HT1080 (cell line): ENCODE measurements at regions not wholly inside any gene's neighbourhood (a gene's known extent, or its start where the extent isn't known, plus 50 kb on each side); places are given as distances from the start of the nearest gene placed in this dataset.

Experiments
- DNase-seq: peaks from one replicate; pipeline ENCODE4 v3.0.0-alpha.2; 2015; ENCODE audit warnings: low read depth

DNA sequence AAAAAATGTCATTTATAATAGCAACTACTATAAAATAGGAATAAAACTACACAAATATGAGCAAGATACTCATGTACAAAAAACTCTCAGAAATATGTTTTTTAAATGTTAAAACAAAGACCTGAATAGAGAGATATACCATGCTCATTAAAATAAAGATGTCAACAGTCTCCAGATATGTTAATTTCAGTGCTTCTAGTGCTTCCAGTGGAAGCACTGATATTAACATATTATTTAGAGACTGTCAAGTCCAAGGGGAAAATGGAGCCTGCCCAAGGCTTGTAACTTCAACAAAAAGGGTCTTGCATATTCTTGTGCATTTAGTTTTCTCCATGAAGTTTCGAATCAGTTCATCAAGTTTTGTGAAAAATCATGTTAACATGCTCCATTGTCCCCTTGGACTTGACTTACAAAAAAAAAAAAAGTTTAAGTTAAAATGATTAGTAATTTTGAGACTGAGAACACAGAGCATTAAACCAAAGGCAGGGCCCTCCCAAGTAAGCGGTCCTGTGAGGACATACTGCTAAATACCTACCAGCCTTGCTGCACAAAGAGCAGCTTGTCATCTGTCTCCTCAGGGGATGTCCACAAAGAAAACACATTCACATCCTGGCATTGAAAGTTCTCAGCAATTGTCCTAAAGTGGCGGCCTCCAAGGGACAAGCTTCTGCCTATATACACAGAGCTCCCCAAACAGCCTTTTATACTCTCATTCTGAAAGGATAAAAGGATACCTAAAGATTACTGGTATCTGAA, 501.9 kb upstream of the CHAC2 start:
- no peak for DNase-seq

DNA sequence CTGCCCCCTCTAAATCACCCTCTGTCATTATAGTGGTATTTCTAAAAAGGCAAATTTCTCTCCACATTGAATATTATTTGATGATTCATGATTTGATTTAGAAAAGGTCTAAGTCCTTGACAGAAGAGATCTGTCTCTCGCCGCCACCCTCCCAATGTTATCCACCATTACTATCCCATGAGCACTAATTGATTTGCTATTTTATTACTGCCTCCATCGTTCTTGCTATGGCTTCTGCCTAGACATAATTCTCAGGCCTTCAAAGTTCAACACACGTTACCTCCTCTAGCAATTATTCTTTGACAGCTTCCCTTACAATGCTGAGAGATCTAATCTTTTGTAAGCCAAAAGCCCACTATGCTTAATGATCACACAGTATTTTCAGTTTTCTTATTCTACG, 507.0 kb upstream of the CHAC2 start:
- DNase-seq = no peak

DNA sequence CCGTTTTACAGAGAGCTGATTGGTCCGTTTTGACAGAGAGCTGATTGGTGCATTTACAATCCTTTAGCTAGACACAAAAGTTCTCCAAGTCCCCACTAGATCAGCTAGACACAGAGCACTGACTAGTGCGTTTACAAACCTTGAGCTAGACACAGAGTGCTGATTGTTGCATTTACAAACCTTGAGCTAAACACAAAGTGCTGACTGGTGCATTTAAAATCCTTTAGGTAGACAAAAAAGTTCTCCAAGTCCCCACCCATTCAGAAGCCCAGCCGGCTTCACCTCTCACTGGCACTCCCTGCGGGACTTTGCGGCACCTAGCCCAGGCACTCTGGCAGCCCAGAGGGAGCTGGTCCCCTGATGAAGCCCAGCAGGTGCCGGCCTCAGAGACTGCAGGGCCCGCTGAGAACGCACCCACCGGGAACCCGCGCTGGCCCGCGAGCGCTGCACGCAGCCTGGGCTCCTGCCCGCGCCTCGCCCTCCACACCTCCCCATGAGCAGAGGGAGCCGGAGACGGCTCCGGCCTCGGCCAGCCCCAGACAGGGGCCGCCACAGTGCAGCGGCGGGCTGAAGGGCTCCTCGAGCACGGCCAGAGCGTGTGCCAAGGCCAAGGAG, 508.1 kb upstream of the CHAC2 start:
- no peak for DNase-seq

DNA sequence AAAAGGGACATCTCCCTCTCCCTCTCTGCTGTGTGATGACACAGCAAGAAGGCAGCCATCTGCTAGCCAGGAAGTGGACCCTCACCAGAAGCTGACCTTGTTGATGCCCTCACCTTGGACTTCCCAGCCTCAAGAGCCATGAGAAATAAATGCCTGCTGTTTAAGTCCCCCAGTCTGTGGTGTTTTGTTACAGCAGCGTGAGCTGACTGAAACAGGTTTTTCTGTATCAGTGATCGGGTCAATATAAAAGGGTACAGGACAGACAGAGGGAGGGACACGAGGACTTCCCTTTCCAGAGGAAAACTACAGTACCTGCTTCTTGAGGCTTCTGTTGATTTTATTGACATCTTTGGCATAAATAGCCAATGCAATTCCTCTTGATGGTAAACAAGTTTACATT, 510.3 kb upstream of the CHAC2 start:
- peak; percentile 28 for DNase-seq

DNA sequence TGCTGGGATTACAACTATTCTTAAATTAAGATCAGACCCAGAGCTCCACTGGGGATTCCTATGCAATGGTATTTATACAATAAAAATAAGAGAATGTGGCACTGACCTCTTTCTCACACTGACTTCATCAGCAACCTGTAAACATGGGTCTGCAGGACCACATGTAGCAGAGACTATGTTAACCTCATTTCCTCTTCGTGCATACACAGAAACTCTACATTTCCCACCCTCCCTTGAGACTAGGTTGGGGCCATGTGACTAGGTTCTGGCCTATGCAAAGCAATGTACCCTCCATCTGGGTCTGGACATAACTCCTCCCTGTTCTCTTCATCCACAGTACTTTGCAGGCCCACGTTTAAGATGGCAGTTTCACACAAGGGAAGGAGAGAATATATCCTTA, 514.4 kb upstream of the CHAC2 start:
- no peak for DNase-seq

DNA sequence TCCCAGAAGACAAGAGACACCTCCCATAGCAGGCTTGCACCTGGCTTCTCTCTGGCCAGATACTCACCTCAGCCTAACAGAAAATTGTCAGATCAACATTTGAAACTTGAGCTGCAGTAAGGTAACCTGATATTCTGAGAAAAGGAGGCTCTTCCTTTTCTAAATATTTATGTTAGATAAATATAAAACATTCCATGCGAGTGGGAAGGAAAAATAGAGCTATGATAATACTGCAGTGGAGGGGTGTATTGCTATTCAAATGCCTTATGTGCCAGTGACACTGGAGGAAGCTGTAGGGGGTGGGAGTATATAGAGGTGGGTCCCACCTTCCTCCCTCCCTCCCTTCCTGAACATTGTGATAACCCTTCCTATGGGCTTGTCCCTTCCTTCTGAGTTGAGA, 515.5 kb upstream of the CHAC2 start:
- no peak for DNase-seq

DNA sequence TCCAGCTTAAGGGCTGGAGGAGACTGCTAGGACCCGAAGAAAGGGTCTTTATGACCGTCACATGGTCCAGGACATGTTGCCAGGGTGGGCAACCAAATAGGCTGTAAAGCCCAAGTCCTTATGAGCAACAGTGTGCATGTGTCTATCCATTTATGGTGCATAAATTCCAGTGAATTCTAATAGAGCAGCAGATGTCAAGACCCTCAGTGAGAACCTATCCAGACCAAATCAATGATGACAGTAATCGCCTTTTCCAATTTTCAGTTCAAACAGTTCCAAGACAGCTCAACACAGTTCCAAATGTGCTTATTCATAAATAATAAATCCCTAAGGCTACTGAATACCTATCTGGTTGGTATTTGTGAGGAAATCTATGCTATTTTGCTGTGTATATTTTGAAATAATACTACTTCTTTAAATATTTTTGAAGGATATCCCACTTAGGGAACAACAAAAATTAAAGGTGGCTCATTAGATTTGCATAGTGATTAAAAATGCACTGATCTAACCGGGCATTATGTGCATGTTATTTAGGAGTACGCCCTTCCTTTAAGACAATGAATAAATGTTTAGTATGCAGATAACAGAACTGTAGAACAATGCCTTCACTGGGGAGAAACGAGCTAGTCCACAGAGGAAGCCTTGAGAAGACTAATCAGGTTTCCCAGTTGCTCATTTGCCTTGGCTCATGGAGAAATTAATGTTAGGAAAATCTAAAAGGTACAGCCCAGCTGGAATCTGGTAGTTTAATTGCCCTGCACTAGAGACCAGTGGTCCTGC, 519.5 kb upstream of the CHAC2 start:
- no peak for DNase-seq

DNA sequence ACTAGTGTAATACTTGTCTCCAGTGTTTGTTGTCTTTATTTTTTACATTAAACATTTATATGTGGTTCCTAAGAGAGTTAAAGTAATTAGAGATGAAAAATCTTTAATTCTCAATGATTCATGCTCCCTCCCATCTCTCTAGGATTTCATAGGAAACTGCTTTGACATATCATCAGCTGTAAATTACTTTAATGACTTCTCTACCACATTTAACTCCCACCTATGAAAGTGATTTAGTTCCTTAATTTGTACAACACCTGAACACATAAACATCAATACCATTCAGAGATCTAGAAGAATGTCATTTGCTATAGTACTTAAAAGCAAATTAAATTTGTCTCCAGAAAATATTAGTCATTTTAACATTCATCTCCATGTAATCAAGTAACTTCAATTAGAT, 524.2 kb upstream of the CHAC2 start:
- no peak for DNase-seq

DNA sequence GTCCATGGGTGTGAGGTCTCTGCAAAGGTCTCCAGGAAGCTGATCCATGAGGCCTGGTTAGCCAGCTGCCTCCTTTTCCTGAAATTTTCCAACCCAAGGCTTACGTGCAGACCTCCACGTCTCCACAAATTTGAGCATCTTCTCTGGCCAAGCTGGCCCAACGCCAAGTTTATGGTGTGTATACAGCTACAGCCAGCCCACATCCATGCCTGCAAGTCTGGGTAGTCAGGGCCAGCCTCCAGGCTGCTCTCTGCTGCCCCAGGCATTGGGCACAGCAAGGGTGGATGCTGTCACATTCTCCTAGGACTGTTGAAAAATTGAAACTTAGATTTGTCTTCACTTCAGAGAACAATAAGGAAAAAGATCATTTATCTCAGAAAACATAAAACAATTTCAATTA, 525.5 kb upstream of the CHAC2 start:
- DNase-seq = no peak

DNA sequence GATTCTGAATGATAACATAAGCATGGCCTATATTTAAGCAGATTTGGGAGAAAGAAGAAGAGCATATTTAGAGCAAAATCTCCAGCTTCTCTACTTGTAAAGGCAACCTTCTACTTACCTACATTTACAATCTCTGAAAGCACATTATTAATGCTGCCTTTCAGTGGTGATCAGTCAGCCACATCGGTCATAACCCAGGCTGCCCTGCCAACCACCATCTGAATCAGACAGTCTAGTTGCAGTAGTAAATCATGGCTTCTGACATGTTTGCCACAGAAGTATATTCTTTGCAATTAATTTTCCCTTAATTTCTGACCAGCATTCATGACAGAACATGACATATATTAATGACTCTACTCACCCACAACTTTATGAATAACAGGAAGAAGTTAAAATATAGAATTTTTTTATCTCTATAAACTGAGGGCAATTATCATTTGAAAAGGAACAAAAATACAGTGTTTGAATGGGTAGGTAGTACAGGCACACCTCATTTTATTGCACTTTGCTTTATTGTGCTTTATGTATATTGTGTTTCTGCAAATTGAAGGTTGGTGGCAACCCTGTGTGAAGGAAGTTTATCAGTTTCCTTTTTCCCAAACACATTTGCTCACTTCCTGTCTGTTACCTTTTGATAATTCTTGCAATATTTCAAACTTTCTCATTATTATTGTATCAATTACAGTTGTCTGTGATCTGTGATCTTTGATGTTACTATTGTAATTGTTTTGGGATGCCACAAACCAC, 531.6 kb upstream of the CHAC2 start:
- DNase-seq = no peak

DNA sequence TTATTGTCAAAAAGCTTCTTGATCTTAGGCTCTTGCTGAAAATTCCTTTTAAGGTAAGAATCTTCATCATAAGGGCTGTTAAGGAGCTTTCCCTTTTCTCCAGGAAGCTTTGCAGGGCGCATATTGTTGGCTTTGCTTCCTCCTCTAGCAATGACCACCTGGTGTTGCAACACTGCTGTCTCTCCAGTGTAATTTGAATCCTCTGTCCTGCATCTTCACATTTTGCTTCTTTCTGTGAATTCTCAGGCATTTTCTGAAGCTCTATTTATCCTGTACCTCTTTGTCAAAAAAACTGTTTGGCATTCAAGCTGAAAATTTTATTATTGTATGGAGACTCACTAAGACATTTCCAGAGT, 533.1 kb upstream of the CHAC2 start:
- peak; percentile 29 for DNase-seq

DNA sequence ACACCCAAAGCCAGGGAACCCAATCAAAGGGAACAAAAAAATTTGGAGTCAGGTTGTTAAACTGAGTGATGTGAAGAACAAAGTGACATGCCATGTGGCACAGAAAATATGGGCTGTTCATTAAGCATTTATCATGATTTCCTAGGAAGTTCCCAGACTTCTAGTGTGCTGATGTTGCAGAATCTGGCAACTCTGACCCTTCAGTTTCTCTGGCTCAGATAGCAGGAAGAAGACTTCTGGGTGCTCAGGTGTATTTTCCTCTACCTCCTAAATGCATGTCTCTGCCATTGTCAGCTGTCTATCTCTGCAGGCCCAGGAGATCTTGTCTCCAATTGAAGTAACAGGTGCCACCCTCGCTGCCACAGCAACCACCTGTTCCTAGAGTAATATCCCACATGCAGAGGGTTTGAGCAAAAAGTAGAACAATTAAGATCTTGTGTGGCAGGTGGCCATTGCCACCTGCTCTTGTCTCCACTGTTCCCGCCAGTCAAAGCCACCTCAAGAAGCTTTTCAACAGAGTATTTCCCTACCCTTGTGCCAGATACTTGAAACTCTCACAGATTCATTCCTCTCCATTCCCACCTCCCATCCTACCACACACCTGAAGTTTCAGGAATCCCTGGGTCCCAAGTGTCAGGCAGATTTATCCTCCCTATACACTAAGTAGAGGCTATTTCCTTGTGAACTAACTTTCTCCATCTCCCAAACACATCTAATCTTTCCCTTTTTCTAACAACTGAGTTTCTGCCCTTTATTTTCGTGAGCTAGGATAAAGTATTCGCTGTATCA, 533.7 kb upstream of the CHAC2 start:
- no peak for DNase-seq

DNA sequence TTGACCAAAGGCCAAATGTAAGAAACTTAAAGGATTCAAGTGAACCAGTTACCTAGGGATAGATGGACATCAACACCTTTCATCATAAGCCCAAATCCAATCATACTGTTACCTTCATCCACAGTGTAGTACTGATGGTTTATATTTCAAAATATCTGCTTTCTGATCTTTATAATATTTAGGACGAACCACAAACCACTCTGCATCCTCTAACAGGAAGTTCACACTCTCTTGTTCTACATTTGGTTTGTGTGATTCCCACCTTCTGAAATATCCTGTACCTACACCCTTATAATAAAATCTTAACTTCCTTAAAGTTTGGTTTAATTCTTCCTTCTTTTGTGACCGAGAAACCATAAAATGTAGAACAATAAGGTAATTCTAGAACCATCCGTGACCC, 535.7 kb upstream of the CHAC2 start:
- no peak for DNase-seq

DNA sequence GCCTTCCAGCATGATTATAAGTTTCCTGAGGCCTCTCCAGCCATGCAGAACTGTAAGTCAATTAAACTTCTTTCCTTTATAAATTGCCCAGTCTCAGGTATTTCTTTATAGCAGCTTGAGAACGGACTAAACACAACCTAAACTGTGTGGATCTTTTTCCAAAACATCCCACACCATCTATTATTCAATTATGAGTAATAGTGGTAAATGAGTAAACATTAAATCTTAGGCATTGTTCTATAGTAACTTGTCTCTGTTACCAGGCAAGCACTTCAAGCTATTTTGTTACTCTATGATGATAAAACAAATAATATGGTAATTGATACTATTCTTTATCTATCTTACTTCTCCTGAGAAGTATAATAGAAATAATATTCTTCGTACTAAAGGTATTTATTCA, 536.9 kb upstream of the CHAC2 start:
- DNase-seq = no peak

DNA sequence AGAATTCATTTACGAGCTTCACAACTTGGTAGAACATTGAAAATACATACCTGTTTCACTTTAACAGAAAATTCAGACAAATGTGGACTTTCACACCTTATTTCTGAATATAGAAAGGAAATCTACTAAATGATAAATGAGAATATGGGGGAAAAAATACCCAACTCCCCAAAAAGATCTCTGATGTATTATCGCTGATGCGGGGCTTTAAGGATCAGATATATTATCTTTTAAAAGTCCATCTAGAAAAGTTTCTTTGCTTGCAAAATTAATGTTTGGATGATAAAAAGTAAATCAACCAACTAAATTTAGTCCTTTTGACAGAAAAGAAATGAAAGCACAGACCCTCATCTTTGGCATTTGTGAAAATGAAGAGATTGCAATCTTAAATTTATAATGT, 540.1 kb upstream of the CHAC2 start:
- no peak for DNase-seq

DNA sequence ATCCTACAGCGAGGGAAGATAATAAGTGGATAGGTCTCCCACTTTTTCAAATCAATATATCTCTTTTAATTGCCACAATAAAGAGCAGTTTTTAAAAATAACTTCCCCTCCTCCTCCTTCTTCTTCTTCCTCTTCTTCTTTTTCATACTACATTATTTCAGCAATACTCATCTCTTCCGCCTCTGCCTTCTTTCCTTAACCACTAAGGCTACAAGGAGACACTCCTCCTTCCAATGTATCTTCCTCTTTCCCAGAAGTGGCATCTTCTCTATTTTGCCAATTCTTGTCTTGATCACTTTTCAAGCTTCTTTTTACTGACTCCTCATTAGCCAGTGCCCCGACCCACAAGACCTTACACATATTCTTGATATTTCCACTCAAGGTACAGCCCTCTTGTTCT, 546.6 kb upstream of the CHAC2 start:
- no peak for DNase-seq

DNA sequence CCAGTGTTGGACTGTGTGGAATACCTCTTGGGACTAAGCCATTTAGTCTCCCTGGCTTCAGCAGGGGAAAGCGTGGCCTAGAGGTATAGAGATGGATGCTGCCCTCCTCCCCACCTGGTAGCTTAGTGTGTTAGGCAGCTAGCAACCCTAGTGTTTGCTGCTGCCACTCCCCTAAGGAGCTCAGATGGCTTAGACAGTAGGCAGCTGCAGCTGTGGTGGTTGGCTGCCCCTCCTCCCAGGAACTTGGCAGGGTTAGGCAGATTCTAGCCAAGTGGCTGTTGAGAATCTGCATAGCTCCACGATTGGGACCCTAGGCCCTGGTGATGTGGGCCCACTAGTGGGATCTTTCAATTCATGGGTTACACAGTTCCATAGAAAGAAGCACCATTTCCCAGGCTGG, 550.4 kb upstream of the CHAC2 start:
- no peak for DNase-seq

DNA sequence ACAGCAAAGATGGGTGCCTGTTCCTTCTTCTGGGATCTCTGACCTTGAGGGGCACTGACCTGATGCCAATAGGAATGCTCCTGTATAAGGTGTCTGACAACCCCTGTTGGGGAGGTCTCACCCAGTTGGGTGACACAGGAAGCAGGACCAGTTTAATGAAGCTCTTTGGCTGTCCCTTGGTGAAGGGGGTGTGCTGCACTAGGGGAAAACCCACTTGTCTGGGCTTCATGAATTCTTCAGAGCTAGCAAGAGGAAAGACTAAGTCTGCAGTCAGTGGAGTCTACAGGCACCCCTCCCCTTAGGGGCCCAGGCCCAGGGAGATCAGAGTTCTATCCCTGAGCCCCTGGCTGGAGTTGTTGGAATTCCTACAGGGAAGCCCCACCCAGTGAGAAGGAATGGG, 550.8 kb upstream of the CHAC2 start:
- no peak for DNase-seq

DNA sequence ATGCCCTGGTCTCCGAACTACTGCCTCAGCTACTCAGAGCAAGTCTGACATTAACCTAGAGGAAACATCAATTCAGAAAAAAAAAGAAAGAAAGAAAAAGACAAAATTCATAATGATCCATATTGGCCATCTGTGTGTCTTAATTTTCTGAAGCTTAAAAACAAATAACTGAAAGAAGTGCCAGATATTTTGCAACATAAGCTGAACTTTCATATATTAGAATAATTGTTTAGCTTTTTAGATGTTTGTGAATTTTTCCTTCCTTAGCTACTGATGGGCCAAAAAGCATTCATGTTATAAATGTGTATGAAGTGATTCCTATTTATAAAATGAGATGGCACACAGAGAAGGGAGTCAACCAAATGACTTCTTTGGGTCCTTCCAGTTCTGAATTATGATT, 555.0 kb upstream of the CHAC2 start:
- DNase-seq = no peak

DNA sequence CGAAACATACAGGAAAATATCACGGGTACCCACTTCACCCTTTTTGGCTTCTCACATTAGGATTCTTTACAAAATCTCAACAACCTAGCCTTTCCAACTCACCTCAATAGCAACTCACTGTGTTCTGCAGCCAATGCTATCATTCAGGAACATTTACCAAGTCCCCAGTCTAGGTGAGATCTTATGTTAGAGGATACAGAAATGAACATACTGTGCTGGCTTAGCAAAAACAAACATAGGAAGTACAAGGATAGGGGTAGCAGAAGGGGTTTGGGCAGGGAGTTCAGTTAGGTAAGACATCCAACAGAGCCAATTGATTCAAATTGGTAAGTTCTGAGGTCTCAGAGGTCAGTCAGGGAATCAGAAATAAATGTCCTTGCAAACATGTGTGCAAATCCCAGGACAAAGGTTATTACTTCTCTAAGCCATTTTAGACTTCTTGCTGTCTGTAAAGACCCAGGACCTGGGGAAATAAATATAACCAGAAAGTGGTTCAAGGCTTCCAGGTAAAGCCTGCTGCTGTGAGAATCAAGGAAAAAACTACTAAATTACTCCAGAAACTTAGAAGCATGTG, 556.3 kb upstream of the CHAC2 start:
- DNase-seq = no peak

DNA sequence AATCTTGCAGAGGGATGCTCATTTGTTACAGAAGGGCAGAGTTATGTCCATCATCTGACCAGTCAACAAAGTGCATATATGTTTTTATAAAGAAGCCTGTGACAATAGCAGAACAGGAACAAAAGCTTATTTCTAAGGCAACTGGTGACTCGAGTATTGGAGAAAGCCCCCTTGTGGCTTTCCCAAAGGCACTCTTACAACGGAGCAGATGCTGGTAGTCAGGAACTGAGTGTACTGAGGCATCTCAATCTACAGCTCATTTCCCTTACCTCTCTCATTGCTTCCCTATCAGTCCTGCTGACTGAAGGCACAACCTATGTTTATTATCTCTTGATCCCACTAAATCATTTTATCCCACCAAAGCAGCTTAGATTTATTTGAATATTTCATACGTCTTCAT, 557.1 kb upstream of the CHAC2 start:
- peak; percentile 8 for DNase-seq
